Stimulated activated naive CD4-positive, alpha-beta T cell (primary cell): ENCODE measurements at regions not wholly inside any gene's neighbourhood (a gene's known extent, or its start where the extent isn't known, plus 50 kb on each side); places are given as distances from the start of the nearest gene placed in this dataset.
"Not testable (repeated sequence)": the region's sequence is repeated elsewhere in the genome, so short reads cannot be mapped to it uniquely, and the experiment has no call there.

ENCODE experiments used
- DNase-seq, 6 experiments: peaks; one replicate each; lab custom pipeline; 2025; lab: John Stamatoyannopoulos, UW

- DNase-seq: not testable (repeated sequence)
Measured at GRCh38 chr18:78508228-78508824, 471.3 kb upstream of the SALL3 start.

- no peak for DNase-seq
Measured at GRCh38 chr18:78510091-78510490, 469.5 kb upstream of the SALL3 start.

DNA sequence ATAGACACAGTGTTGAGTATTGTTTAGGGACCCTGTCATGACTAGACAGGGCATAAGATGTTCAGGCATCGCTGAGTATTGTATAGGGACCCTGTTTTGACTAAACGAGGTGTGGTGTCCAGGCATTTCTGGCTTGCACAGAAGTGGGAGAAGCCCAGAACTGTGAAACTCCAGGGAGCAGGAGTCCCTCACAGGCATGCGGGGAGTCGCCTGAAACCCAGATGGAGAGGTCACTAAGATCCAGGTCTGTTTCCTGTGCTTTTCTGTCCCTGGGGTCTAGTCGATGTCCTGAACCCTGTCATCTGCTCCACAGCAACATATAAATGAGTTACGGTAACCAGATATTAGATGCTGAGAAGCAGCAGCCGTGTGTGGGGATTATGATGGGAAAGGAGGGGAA, 469.0 kb upstream of the SALL3 start:
- DNase-seq: no peak

DNA sequence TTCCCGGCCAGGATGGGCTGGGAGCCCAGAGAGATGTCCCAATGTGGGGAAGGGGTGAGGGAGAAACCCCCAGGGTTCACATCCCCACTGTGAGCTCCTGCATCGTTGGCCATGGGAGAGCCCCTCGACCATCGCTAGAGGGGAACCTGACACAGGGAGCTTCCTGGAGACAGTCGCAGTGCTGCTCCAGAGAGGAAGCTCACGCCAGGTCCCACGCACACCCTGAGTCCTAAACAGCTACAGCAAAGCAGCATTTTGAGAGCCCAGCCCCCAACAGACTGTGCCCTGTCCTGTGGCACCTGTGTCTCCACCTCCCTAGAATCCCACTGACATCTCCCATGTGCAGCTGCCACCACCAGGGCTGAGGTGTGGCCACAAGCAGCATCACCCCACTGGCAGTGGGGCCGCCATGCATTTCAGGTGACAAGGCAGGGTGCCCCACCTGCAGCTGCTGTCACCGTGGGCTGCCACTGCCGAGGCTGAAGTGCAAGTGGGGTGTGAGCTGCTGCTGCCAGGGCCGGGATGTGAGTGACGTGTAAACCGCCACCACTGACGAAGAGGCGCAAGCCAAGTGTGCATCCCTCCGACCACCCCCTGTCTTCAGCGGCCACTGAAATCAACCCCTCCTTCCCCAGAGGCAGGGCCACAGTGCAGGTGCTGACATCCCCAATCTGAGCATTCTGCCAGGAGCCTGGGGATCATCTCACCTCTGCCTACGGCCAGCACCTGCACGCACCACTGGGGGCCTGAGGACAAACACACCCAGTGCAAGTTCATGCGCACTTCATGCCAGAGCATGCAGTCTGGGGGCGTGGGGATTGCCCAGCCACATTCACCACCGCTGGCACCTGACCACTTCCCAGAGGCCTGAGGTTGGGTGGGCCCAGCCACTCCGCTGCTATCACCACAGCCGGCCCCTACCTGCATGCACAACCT, 467.7 kb upstream of the SALL3 start:
- no peak for DNase-seq

DNA sequence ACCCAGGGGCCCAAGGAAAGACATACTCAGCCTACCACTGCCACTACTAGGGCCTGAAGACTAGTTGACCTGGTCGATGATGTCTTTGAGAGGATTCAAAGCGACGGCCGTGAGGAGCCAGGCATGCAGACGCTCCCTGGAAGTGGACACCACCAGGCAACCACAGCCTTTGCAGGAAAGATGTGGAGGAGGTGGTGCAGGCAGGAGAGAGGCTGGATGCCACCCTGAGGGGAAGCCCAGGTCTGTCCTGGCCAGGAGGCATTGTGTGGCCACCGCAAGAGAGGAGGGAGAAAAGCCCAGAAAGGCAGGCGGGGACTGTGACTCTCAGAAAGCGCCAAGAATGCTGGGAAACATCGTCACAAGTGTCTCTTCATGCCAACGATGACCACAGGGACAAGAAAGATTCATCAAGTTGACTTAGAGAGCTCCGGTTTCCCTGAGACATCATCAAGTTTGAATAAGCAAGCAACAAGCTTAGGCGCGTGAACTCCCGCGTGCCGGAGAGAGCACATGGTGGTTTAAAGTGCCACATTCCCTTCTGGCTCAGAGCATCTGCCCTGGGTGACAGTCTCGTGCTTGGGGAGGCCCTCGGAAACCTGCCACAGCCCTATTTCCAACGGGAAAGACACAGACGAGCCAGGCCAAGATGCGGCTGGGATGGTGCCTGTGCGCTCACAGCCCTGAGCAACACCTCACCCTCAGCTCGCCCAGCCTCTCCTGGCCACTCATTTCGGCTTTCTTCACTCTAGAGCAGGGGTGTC, 464.5 kb upstream of the SALL3 start:
- no peak for DNase-seq

DNA sequence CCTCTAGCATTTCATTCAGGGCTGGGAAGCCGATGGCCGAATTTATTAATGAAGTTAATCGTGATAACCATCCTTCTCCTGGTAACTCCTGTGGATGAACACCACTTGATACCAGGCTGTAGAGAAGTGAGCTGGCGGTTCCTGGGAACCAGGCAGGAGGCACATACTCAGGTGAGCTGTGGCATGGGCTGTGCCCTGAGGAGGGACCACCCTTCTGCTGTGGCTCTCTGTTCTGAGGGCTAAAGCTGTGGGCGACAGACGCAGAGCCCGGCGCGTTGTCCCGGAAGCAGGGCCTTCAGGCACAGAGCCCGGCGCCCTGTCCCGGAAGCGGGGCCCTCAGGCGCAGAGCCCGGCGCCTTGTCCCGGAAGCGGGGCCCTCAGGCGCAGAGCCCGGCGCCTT, 462.3 kb upstream of the SALL3 start:
- DNase-seq: no peak

GRCh38 chr18:78517973-78518372, 461.6 kb upstream of the SALL3 start:
- no peak for DNase-seq

DNA sequence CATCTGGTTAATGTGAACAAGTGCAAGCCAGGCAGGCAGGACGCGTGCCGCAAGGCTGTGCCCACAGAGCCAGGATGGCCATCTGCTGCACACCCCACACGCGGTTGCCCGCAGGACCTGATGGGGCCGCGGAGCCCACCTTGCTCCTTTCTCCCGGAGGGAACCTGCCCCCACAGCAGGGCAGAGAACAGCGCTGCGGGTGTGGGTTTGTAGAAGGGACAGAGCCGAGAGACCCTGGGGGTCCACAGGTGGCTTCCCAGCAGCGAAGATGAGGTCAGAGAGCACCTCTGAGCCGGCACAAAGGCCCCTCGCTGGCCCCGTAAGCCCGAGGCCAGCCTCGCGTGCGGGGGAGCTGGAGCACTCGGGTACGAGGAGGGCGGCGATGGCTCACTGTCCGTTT, 460.8 kb upstream of the SALL3 start:
- no peak for DNase-seq

DNA sequence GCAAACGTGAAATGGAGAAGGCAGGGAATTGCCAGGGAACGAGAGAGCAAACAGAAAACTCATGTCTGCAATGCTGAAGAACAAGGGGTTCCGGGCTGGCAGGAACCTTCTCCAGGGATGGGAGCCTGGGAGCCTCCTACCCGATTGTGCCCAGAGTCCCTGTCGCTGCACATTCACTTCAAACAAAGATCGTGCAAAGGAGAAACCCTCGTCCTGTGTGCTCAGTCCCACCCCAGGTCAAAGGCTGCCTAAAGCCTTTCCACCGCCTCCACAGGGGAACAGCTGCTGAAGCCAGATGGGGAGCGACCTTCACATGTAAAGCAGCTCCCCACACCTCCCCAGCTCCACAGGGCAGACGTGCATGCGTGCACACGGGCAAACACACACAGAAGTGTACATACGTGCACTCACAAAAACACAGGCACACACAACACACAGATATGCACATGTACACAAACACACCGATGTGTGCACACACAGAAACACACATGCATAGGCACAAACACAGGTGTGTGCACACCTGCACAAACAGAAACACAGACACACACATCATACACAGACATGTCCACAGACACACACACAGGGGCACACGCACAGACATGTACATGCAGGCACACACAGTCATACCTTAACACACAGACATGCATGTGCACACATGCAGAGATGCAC, 460.1 kb upstream of the SALL3 start:
- DNase-seq: no peak

GRCh38 chr18:78521136-78521535, 458.5 kb upstream of the SALL3 start:
- DNase-seq: no peak

GRCh38 chr18:78521744-78522143, 457.9 kb upstream of the SALL3 start:
- no peak for DNase-seq

DNA sequence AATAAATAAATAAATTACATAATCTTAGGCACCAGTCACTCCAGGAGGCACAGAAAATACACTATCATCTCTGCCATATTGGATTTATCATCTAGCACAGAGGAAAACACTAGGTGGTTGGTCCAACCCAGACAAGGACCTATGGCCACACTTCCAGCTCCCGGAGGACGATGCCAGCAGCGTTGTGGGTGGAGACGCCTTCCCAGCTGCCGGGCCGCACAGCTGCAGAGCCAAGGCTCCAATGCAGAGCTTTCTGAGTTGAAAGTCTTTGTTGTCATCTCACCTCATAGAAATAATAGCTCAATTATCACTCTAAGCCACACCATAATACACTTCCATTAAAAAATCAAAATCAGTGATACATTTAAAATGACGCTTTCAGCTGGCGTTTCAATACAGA, 457.1 kb upstream of the SALL3 start:
- no peak for DNase-seq

DNA sequence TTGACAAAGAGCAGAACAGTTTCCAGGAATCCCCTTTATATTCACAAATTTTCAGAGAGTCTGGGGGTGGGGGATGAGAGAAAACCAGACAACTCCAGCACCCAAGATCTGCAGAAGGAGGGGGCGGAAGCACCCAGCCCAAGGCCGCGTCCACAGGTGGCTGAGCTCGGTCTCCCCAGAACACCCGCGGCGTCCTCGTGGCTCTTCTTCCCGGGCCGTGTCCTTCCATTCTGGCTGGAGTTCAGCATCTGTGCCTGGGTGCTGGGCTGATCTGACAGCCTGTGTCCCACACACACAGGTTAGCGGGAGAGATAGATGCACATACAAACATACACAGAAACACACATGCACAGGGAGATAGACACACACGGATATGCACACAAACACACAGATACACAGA, 455.8 kb upstream of the SALL3 start:
- DNase-seq: no peak

DNA sequence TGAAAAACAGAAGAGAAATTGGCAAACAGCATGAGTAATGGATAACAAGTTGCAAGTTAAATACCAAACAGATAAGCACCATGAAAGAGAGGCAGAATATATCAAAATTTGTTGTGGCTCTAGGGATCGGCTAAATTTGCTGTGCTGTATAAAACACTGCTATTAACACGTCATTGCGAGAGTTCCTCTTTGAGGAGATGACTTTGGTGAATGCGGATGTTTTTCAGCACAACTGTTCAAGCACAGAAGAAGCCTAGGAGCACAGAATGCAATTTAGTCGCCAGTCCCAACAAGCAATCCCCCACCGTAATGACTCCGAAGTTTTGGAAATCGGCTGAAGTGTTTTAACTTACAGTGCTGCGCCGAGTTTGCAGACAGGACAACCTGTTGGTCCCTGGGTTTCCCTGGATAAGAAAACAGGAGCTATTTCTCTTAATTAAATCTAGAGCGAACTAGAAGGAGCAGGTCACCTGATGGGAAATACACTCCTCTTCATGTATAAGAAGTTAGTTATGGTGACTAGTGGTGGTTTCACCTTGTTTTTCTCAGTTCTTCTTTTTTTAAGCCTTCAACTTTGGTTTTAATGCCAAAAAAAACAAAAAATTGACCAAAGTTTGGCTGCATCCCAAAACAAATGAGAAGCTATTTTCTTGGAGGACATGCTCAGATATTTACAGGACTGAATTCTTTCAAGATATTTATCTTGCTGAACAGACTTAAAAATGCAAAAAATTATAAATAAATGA, 454.1 kb upstream of the SALL3 start:
- DNase-seq: no peak

GRCh38 chr18:78526275-78526674, 453.3 kb upstream of the SALL3 start:
- DNase-seq: no peak

- DNase-seq: no peak
Measured at GRCh38 chr18:78526923-78527711, 452.5 kb upstream of the SALL3 start.

DNA sequence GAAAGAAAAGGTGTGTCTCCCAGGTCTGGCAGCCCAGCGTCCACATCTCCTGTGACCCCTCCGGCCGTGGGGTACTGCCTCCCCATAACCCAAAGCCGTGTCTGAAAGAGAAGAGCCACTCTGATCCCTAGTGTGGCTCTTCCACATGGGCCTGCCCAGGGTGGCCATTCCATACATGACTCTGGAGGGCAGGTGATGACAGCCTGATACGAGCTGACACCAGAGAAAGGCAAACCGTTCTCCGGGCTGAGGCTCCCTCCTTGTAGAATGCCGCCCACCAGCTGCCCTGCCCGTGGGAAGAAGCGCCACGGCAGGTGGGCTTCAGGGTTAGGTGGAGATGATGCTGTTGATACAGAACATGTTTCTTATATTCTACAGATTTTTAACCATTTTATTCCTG, 451.6 kb upstream of the SALL3 start:
- DNase-seq: no peak

DNA sequence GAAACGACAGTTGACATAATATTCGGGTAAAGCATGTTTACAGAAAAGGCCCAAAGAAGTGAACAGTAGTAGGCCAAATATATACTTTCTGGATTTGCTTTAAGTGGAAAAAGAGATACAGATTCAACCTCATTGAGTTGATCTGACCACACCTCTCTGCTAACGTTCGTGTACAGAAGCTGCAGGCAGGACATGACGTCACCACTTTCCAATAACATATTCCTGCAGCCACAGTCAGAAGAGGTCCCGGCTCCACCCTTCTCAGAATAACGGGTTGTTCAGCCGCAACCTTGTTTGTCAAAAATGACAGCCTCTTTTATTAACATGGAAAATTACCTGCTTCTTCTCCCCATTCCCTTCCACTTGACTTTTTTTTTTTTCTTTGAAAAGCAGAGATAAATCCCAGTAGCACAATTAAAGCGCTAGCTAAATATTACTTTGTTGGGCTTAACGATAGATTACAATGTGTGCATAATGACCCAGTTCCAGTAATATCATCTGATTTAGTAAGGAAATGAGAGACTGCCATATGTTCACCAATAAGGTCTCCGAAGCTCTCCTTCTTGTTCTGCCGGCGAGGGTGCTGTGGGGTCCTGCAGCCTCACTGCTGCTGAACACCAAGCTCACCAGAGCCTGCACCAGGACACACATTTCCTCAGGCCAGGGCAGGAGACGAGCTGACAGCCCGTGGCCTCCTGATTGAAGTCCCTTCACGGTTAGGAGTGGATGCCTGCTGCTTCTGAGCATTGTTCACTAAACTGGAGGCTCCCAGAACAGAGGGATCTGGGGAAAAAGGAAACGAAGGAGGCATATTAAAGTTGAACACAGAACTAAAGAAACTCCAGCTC, 451.0 kb upstream of the SALL3 start:
- DNase-seq: no peak

DNA sequence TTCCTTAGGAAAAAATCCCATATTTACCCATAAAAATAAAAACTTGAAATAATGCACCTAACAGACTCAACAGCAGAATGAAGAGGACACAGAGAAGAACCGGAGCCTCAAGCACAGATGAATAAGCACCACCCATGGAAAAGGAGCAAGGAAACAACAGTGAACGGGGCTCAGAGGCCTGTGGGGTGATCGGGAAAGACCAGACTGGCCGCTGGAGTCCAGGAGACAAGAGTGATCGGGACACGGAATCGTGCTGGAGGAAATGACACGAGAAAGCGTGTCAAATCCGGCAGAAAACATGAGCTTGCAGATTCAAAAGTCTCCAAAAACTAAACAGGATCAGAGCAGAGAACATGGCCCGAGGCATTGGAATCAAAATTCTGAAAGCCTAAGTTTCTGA, 448.0 kb upstream of the SALL3 start:
- DNase-seq: no peak
